Activated CD4-positive, alpha-beta T cell treated with anti-CD3 and anti-CD28 coated beads, Interleukin-2, amount 10 ng/mL, durations not matched to agents 7 days and 5 days (primary cell): ENCODE measurements at regions not wholly inside any gene's neighbourhood (a gene's known extent, or its start where the extent isn't known, plus 50 kb on each side); places are given as distances from the start of the nearest gene placed in this dataset.

Experiments
- CTCF ChIA-PET: fragments of 350-600 bp; sonication (Branson Sonifier 250); formaldehyde crosslinking; loops from one replicate; lab custom pipeline; 2021; ENCODE audit warnings: antibody characterized with exemption; lab: Charles Lee
- POLR2A ChIA-PET: fragments of 350-600 bp; sonication (Branson Sonifier 250); formaldehyde crosslinking; loops from one replicate; lab custom pipeline; 2021; ENCODE audit warnings: antibody characterized with exemption; lab: Charles Lee
- DNase-seq: peaks from one replicate; pipeline ENCODE4 v3.0.0-alpha.2; 2020
- H3K27ac Mint-ChIP-seq: one replicate; pipeline ENCODE4 v1.8.0; 2021; ENCODE audit warnings: mild to moderate bottlenecking, moderate library complexity, mixed read lengths
- H3K27me3 Mint-ChIP-seq: one replicate; pipeline ENCODE4 v1.8.0; 2021; ENCODE audit warnings: mixed read lengths
- H3K36me3 Mint-ChIP-seq: one replicate; pipeline ENCODE4 v1.8.0; 2021; ENCODE audit warnings: low read depth, mixed read lengths
- H3K4me1 Mint-ChIP-seq: one replicate; pipeline ENCODE4 v1.8.0; 2021; ENCODE audit warnings: mixed read lengths
- H3K4me3 Mint-ChIP-seq: one replicate; pipeline ENCODE4 v1.8.0; 2021; ENCODE audit warnings: mild to moderate bottlenecking, moderate library complexity, mixed read lengths
- H3K9me3 Mint-ChIP-seq: one replicate; pipeline ENCODE4 v1.8.0; 2021; ENCODE audit warnings: mixed read lengths

DNA sequence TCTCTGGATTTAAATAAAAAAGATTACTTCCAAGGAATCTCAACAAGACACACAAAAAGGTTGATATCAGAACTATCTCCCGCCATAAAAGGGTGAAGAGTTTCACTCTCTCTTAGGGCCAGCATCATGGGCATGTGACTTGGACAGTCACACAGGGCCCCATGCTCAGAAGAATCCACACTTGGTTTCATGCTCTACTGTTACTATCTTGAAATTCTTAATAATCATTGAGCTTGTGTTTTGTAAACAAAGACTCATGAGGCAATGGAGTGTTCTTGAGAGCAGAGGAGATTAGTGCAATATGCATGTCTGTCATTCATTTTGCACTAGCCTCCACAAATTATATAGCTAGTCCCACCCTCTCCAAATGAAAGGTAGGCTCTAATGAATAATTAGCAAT, 58.4 kb downstream of the HMHB1 start:
- H3K36me3 Mint-ChIP-seq = no peaks in the 10 kb centered on the region
- H3K27me3 Mint-ChIP-seq = no peaks in the 10 kb centered on the region
- DNase-seq = no peak
- H3K4me3 Mint-ChIP-seq = no peak overlapping the region
- ChIA-PET POLR2A (no interaction called here), CTCF (interaction anchor here (0.6 to 1.1 kb wide), 2 partner anchors 9 to 25 kb away, joined by 3 read pairs; no protein-coding TSS in a partner anchor)
- H3K4me1 Mint-ChIP-seq = no peaks in the 10 kb centered on the region
- H3K27ac Mint-ChIP-seq = no peak overlapping the region
- peaks cover 4% of the 10 kb centered on the region for H3K9me3 Mint-ChIP-seq

DNA sequence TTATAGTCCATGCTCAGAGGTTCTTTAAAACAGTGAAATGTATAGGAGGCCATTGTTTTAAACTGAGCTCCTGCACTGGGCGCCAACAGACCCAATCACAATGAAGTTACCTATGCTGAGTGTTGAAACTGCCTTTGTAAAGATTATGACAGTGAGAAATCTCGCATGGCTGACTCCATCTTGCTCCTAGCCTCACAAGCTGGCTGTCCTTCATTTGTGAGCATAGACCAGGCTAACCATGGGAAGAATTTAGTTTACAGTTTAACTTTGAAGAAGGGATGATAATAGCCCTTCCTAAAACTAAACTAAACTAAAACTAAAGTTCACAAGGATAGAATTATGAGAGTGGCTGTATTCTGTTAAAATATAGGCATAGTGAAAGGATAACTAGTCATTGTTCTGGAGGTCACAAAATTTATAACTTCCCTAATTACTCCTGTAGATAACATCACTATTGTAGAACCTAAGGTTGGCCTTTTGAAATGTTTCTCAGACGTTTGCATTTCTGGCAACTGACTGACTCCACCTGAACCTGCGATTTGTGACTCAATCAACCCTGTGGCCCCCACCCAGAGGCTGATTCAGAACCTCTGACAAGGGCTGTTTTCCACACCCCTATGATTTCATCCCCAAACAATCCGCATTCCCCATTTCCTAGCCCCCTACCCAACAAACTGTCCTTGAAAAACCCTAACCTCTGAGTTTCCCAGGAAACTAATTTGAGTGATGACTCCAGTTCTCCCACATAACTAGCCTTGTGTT, 59.1 kb downstream of the HMHB1 start:
- CTCF ChIA-PET = no interaction called here
- H3K4me3 Mint-ChIP-seq = no peak overlapping the region
- no peak overlapping the region for H3K27ac Mint-ChIP-seq
- no peak for DNase-seq
- no peaks in the 10 kb centered on the region for H3K36me3 Mint-ChIP-seq
- H3K4me1 Mint-ChIP-seq = no peaks in the 10 kb centered on the region
- H3K27me3 Mint-ChIP-seq = no peaks in the 10 kb centered on the region
- H3K9me3 Mint-ChIP-seq = peaks cover 4% of the 10 kb centered on the region
- POLR2A ChIA-PET = no interaction called here

DNA sequence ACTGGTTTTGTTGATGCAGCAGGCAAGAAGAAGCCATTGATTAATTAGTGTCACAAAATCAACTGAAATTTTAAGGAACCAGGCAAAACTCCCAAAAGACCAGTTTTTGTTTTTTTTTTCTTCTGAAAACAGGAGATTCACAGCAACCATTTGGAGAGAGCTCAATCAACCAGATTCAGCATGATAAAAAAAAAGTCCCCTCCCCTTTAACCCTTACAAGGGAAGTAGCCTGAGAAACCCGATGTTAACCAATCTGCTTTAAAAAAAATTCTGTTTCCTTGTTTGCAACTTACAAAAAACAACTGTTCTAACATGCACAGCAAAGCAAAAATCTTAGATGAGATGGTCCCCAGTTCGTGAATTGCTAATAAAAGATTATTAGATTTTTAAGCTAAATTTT, 59.7 kb downstream of the HMHB1 start:
- Mint-ChIP-seq H3K9me3 (peaks cover 4% of the 10 kb centered on the region), H3K36me3 (no peaks in the 10 kb centered on the region), H3K4me3 (no peak overlapping the region), H3K27me3 (no peaks in the 10 kb centered on the region), H3K27ac (no peak overlapping the region), H3K4me1 (no peaks in the 10 kb centered on the region)
- POLR2A ChIA-PET = no interaction called here
- DNase-seq = no peak
- CTCF ChIA-PET = no interaction called here

DNA sequence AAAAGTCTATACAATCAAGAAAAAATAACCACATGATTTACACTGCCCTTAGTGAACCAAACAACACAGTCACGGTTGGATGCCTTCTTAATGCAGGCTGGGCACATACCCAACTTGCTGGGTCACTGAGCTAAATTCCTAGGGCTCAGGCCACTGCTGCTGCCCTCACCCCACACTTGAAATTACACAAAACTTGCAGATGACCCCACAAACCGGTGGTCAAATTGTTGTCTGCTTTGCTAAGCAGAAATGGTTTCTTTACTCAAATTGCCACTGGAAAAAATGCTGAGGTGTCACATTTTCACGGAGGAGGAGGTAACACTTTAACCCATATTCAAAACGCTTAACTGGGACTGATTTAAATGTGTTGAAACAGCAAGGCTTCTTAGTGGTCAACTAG, 62.4 kb downstream of the HMHB1 start:
- H3K4me3 Mint-ChIP-seq = no peak overlapping the region
- no peaks in the 10 kb centered on the region for H3K4me1 Mint-ChIP-seq
- no peak for DNase-seq
- H3K9me3 Mint-ChIP-seq = peaks cover 4% of the 10 kb centered on the region
- H3K36me3 Mint-ChIP-seq = no peaks in the 10 kb centered on the region
- no peak overlapping the region for H3K27ac Mint-ChIP-seq
- no peaks in the 10 kb centered on the region for H3K27me3 Mint-ChIP-seq
- ChIA-PET POLR2A (no interaction called here), CTCF (no interaction called here)

DNA sequence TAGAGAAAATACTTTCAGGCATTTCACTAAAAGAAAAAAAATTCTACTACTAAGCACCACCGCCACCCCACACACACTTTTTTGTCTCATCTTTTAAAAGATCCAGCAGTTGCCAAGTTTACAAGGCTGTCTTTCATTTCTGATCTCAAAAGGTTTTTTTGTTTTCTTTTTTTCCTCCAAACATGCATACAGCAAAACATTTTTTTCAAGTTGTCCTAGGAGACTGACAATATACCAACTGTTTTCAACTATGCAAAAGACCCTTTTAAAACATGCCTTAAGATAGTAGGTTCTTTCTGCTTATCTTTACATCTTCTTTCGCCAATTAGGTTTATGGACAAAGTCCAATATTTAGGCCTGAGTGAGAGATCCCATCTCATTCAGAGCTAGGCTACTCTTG, 65.2 kb downstream of the HMHB1 start:
- ChIA-PET POLR2A (no interaction called here), CTCF (no interaction called here)
- peaks cover 4% of the 10 kb centered on the region for H3K9me3 Mint-ChIP-seq
- no peak for DNase-seq
- H3K27me3 Mint-ChIP-seq = no peaks in the 10 kb centered on the region
- no peak overlapping the region for H3K27ac Mint-ChIP-seq
- H3K4me3 Mint-ChIP-seq = no peak overlapping the region
- H3K36me3 Mint-ChIP-seq = no peaks in the 10 kb centered on the region
- no peaks in the 10 kb centered on the region for H3K4me1 Mint-ChIP-seq

DNA sequence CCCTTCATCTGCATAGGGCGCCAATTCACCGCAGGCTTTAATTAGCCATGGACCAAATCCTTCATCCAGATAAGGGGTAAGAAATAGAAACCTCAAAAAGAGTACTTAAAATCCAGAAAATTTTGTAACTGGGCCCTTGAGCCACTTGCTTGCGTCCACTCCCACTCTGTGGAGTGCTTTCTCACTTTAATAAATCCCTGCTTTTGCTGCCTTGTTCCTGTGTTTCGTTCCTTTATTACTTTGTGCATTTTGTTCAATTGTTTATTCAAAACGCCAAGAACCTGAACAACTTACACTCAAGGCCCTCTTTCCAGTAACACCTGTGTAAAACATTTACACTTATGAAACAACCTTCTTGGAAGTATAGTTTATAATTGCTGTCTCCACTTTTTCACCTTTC, 66.5 kb downstream of the HMHB1 start:
- Mint-ChIP-seq H3K4me3 (no peak overlapping the region), H3K4me1 (no peaks in the 10 kb centered on the region), H3K9me3 (peaks cover 2% of the 10 kb centered on the region), H3K27me3 (no peaks in the 10 kb centered on the region), H3K27ac (no peak overlapping the region), H3K36me3 (no peaks in the 10 kb centered on the region)
- DNase-seq = no peak
- ChIA-PET CTCF (no interaction called here), POLR2A (no interaction called here)

DNA sequence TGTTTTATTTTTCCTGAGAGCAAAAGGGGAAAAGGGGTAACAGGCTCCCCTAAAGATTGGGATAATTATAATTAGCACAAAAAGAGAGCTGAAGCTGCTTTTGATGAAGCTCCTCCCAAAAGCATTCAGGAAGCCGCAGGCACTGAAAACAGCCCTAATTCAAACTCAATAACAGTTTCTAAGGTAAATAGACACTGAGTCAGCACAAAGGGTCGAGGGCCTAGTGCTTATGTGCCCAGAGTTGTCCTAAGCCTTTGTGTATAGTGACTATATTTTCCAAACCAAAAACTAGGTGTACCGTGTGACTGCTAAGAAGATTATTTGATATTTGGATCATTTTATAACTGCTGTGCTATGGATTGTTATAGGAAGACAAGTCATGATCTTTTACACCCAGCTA, 67.7 kb downstream of the HMHB1 start:
- Mint-ChIP-seq H3K9me3 (peaks cover 2% of the 10 kb centered on the region), H3K4me1 (no peaks in the 10 kb centered on the region), H3K4me3 (no peak overlapping the region), H3K27me3 (no peaks in the 10 kb centered on the region), H3K36me3 (no peaks in the 10 kb centered on the region), H3K27ac (no peak overlapping the region)
- ChIA-PET POLR2A (no interaction called here), CTCF (interaction anchor here (1.2 kb wide), 1 partner anchor 10 kb away, joined by 3 read pairs; no protein-coding TSS in a partner anchor)
- no peak for DNase-seq

DNA sequence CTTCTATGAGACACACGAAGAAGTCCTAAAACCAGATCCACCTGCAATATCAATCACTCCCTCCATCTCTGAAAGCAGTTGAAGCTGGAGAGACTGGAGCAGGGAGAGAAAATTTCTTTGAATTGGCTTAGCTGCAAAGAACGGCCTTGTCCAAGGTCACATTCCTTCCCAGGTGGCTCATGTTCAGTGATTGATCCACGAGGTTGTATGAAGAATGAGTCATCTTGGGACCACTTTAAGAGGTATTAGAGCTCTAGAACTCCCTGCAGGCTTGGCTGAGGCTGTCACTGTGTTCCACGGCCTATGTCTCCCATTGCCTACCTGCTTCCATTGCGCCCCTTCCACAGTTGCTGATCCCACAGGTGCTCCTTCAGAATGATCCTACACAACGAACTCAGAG, 68.2 kb downstream of the HMHB1 start:
- H3K4me3 Mint-ChIP-seq = no peak overlapping the region
- no peaks in the 10 kb centered on the region for H3K4me1 Mint-ChIP-seq
- DNase-seq = no peak
- H3K27me3 Mint-ChIP-seq = no peaks in the 10 kb centered on the region
- H3K27ac Mint-ChIP-seq = no peak overlapping the region
- H3K9me3 Mint-ChIP-seq = peaks cover 2% of the 10 kb centered on the region
- ChIA-PET POLR2A (no interaction called here), CTCF (interaction anchor here (1.2 to 1.5 kb wide), 2 partner anchors 10 to 14 kb away, joined by 3 to 4 read pairs; no protein-coding TSS in a partner anchor)
- H3K36me3 Mint-ChIP-seq = no peaks in the 10 kb centered on the region

DNA sequence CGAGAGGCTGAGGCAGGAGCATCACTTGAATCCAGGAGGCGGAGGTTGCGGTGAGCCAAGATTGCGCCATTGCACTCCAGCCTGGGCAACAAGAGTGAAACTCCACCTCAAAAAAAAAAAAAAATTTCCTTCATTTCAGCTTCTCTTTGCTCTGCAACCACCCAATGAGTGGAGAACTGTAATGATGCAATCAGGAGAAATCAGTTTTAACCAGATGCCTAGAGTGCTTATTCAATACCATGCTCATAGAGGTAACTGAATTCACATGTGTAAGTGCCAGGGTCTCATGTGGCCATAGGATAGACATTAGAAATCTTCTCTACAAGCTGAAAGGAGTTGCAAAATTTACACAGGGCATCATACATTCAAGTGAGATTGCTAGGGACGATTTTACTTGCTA, 70.6 kb downstream of the HMHB1 start:
- Mint-ChIP-seq H3K4me3 (no peak overlapping the region), H3K9me3 (peaks cover 2% of the 10 kb centered on the region), H3K4me1 (no peaks in the 10 kb centered on the region), H3K36me3 (no peaks in the 10 kb centered on the region), H3K27ac (no peak overlapping the region), H3K27me3 (no peaks in the 10 kb centered on the region)
- ChIA-PET POLR2A (no interaction called here), CTCF (no interaction called here)
- DNase-seq = no peak

DNA sequence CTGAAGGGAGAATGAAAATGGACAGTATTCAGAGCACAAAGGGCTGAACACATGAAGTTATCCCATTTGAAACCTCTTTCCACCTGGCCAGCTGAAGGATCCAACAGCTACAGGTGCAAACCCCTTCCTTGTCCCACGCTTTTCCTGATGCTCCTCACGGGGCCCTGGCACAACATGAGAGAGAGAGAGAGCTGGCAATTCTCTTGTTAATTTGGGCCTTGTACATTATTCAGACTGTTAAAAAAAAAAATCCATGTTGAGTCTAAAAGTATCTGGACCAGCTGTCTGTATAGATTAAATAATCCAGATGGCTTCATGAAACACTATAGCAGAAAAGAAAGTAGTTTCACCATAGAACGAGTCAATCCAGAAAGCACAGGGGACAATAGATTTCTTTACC, 74.1 kb downstream of the HMHB1 start:
- CTCF ChIA-PET = no interaction called here
- POLR2A ChIA-PET = interaction anchor here (0.7 kb wide), 1 partner anchor 425 kb away, joined by 4 read pairs; no protein-coding TSS in a partner anchor
- H3K4me3 Mint-ChIP-seq = no peak overlapping the region
- no peaks in the 10 kb centered on the region for H3K36me3 Mint-ChIP-seq
- H3K27ac Mint-ChIP-seq = no peak overlapping the region
- no peak for DNase-seq
- H3K4me1 Mint-ChIP-seq = no peaks in the 10 kb centered on the region
- peaks cover 2% of the 10 kb centered on the region for H3K9me3 Mint-ChIP-seq
- peaks cover 2% of the 10 kb centered on the region for H3K27me3 Mint-ChIP-seq

DNA sequence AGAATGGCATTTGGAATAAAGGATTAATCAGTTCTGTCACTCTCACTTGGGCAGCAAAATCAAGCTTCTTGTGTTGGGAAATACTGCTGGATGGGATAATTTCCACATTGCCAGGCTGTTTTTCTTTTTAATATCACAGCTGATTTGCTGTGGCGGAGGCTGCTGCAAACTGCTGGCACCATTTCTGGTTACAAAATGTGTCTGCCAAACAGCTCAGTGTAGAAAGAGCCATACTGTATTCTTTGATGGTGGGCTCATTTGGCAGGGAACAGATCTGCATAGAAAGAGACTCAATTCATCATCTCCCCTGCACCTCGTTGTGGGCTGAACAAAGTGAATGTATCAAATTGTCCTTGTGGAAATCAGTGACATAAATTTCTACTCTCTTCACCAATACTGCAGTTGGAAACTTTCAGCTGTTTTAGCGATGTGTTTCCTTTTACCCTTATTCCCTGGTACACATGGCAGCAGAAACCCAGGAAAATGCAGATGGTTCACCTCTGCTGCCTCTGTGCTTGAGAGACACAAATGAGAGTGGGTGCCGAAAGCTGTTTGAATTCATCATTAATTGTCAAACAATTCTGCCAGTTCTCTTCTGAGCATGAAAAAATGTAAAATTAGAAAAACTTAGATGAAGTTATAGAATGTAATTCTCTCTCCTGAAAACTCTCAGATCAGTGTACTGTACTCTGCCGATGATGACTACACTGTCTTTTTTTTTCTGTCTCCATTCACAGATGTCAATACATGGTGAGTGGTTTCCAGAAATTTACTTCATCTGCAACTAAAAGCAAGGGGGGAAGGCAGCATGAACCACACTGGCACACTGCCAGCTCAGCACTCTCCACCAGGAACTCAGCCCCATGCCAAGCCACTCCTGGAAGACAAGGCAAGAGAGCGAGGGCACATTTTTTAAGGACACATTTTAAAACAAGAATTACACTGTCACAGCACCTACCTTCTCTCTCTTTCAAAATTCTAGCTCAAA, 75.0 kb downstream of the HMHB1 start:
- Mint-ChIP-seq H3K4me3 (no peak overlapping the region), H3K27me3 (peaks cover 2% of the 10 kb centered on the region), H3K27ac (no peak overlapping the region), H3K4me1 (no peaks in the 10 kb centered on the region), H3K36me3 (no peaks in the 10 kb centered on the region), H3K9me3 (no peaks in the 10 kb centered on the region)
- POLR2A ChIA-PET = interaction anchor here (0.7 kb wide), 1 partner anchor 426 kb away, joined by 4 read pairs; no protein-coding TSS in a partner anchor
- no peak for DNase-seq
- CTCF ChIA-PET = interaction anchor here (0.5 to 0.8 kb wide), 2 partner anchors 11 to 272 kb away, joined by 3 to 4 read pairs; no protein-coding TSS in a partner anchor

DNA sequence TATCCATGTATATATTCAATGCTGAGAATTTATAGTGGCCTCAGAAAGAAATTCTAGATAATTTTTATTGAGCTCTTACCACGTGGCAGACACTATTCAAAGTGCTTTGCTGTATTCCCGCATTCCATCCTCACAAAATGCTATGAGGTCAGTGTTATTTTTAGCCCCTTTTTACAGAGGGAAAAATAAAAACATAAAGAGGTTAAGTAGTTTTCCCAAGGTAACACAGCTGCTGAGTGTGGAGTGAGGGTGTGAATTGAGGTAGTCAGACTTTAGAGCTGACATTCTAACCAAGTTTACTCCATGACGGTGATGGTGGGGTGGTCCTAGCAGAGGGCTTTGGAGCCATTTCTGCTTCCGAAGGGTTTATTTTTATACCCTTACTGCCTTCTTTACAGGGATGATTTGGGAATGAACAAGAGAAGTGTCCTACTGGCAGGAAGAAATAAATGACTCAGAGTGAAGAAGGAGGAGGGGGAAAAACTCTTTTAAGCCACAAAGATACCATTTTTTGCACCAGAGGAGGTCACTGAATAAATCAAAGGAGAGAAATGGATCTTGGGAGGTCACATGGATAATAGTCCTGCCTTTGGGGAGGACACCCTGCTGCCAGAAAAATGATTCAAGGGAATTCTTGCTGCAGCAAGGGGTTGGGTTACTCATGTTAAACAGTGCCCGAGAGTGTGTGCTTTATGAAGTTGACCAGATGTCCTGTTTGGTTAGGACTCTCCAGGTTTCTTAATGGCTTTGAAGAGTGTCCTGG, 76.1 kb downstream of the HMHB1 start:
- H3K36me3 Mint-ChIP-seq = no peaks in the 10 kb centered on the region
- CTCF ChIA-PET = interaction anchor here (0.8 kb wide), 1 partner anchor 10 kb away, joined by 3 read pairs; no protein-coding TSS in a partner anchor

More for the DNA sequence above, 76.1 kb downstream of the HMHB1 start:
- peaks cover 2% of the 10 kb centered on the region for H3K27me3 Mint-ChIP-seq
- no peaks in the 10 kb centered on the region for H3K9me3 Mint-ChIP-seq
- no peak overlapping the region for H3K27ac Mint-ChIP-seq
- POLR2A ChIA-PET = no interaction called here
- H3K4me3 Mint-ChIP-seq = no peak overlapping the region
- no peaks in the 10 kb centered on the region for H3K4me1 Mint-ChIP-seq
- no peak for DNase-seq
